Skeletal muscle tissue (tissue), 3 donors: ENCODE measurements at regions not wholly inside any gene's neighbourhood (a gene's known extent, or its start where the extent isn't known, plus 50 kb on each side); places are given as distances from the start of the nearest gene placed in this dataset.
"Not testable (repeated sequence)": the region's sequence is repeated elsewhere in the genome, so short reads cannot be mapped to it uniquely, and the experiment has no call there.

Experiments
- H3K27ac ChIP-seq: one replicate; pipeline ENCODE4 v1.7.0; 2013; ENCODE audit warnings: mild to moderate bottlenecking, low read depth, low read length, inconsistent platforms
- H3K27me3 ChIP-seq, 3 donors: one replicate each; pipeline ENCODE4 v1.7.0; 2013; ENCODE audit warnings: low read length in 3 of 3; ENCODE audit not compliant: control insufficient read depth in 3 of 3, insufficient read depth in 3 of 3
- H3K36me3 ChIP-seq, 3 donors: one replicate each; pipeline ENCODE4 v1.7.0; 2013; ENCODE audit warnings: low read length in 3 of 3; ENCODE audit not compliant: control insufficient read depth in 3 of 3, insufficient read depth in 3 of 3
- H3K4me1 ChIP-seq, 3 donors: one replicate each; pipeline ENCODE4 v1.7.0; 2013; ENCODE audit warnings: low read length in 3 of 3, mild to moderate bottlenecking in 3 of 3; ENCODE audit not compliant: control insufficient read depth in 3 of 3, insufficient read depth in 3 of 3
- H3K4me3 ChIP-seq, 3 donors: one replicate each; pipeline ENCODE4 v1.7.0; 2013; ENCODE audit warnings: low read length in 3 of 3
- H3K9ac ChIP-seq, 3 donors: one replicate each; pipeline ENCODE4 v1.7.0; 2013; ENCODE audit warnings: low read length in 3 of 3, mild to moderate bottlenecking in 3 of 3, moderate library complexity in 2 of 3, low read depth in 1 of 3
- H3K9me3 ChIP-seq, 3 donors: one replicate each; pipeline ENCODE4 v1.7.0; 2013; ENCODE audit warnings: low read length in 3 of 3; ENCODE audit not compliant: control insufficient read depth in 3 of 3
- donor health status: Osteomylitis.

DNA sequence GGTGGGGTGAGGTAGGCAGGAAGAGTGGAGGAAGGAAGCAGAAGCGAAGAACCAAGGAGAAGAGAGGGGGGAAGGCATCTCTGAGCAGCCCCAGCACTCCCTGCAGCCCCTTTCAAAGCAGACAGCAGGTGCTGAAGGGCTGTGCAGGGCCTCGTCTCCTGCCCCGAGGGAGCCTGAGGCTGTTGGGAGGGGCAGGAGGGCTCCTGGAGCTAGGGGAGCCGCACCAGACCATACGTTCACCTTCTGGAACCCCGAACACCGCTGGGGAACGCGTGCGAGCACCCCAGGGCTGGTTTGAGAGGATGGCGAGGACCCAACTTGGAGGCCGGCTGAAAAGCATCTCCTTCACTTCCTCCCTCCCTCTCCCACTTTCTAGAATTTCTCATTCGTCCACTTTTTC lies 259.8 kb downstream of the FAM43A start:
- Histone ChIP-seq H3K27me3 (no peaks in the 10 kb centered on the region), H3K9me3 (no peaks in the 10 kb centered on the region), H3K27ac (no peak overlapping the region), H3K4me3 (no peak overlapping the region), H3K36me3 (no peaks in the 10 kb centered on the region), H3K9ac (no peak overlapping the region), H3K4me1 (peaks cover 0 to 2% (median 0%) of the 10 kb centered on the region in 3 donors)

DNA sequence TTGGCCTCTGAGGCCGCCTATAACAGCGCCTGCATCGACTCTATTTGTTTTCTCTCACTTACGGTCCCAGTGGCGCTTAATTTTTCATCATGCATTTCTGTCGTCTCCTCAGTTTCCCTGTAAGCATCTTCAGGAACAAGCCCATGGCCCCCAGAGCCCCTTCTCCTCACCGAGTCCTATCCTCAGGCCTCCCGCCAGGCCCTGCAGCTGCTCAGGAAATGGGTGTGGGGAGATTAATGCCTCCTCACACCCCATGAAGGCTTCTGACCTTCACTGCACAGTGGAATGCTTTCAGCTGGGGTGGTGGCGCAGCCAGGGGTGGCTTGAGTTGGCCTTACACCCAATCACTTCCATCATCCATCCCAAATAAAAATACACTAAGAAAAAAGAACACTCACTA lies 260.4 kb downstream of the FAM43A start:
- Histone ChIP-seq H3K36me3 (no peaks in the 10 kb centered on the region), H3K27ac (no peak overlapping the region), H3K9me3 (no peaks in the 10 kb centered on the region), H3K9ac (no peak overlapping the region), H3K27me3 (no peaks in the 10 kb centered on the region), H3K4me1 (peaks cover 0 to 2% (median 0%) of the 10 kb centered on the region in 3 donors), H3K4me3 (no peak overlapping the region)

DNA sequence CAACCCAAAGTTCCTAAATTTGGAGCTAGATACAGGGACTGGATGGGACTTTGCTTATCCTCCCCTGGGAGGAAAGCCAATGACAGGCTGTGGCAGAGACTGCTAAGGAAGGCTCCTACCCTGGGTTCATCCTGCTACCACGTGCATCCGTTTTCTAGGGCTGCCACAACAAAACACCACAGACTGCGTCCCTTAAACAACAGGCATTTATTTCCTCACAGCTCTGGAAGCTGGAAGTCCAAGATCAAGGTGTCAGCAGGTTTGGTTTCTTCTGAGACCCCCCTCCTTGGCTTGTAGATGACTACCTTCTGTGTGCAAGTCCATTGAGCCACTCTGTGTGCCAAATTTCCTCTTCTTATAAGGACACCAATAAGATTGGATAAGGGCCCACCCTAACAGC lies 263.9 kb downstream of the FAM43A start:
- Histone ChIP-seq H3K4me3 (no peak overlapping the region), H3K4me1 (peaks cover 4 to 12% (median 11%) of the 10 kb centered on the region in 3 donors), H3K27me3 (no peaks in the 10 kb centered on the region), H3K9ac (no peak overlapping the region), H3K36me3 (no peaks in the 10 kb centered on the region), H3K27ac (no peak overlapping the region), H3K9me3 (no peaks in the 10 kb centered on the region)

DNA sequence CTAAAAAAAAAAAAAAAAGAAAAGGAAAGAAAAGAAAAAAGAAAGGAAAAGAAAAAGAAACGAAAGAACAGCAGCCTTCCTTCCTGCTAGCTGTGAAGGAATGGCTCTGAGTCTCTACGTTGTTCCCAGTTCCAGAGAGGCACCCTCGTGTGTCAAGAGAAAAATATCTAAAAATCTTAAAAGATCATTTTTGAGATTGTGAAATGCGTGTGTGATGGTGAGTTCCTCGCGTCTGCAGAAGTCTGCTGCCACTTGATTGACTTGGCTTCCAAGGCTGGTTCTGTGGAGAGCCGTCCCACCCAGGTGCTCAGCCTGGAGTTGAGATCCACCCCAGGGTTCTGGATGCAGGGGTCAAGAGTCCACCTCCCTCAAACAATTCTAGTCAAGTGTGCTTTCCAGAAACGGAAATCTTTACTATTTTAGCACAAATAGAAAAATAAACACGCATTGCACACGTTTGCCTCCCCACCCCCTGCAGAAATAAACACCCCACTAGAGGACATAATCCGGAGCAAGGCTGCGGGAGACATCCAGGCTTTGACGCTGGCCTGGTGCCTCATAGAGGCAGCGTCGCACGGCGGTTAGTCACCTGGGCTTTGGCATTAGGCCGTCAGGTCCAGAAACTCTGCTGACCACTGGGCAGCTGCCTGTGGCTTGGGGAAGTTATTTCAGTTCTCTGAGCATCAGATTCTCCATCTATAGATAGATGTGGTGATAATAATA lies 265.4 kb downstream of the FAM43A start:
- H3K27ac ChIP-seq: no peak overlapping the region
- peaks cover 4 to 12% (median 11%) of the 10 kb centered on the region in 3 donors for H3K4me1 ChIP-seq
- H3K27me3 ChIP-seq: no peaks in the 10 kb centered on the region
- H3K9ac ChIP-seq: no peak overlapping the region
- no peaks in the 10 kb centered on the region for H3K36me3 ChIP-seq
- no peak overlapping the region for H3K4me3 ChIP-seq
- no peaks in the 10 kb centered on the region for H3K9me3 ChIP-seq

DNA sequence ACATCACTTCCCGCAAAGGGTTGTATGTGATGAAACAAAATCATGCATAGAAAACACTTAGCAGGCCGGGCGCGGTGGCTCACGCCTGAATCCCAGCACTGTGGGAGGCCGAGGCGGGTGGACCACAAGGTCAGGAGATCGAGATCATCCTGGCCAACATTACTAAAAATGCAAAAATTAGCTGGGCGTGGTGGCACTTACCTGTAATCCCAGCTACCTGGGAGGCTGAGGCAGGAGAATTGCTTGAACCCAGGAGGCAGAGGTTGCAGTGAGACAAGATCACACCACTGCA lies 265.9 kb downstream of the FAM43A start:
- H3K27ac ChIP-seq, H3K4me3 ChIP-seq, H3K9ac ChIP-seq, H3K27me3 ChIP-seq, H3K9me3 ChIP-seq, H3K36me3 ChIP-seq: not testable (repeated sequence)
- H3K4me1 ChIP-seq: peaks cover 4 to 12% (median 11%) of the 10 kb centered on the region in 3 donors

DNA sequence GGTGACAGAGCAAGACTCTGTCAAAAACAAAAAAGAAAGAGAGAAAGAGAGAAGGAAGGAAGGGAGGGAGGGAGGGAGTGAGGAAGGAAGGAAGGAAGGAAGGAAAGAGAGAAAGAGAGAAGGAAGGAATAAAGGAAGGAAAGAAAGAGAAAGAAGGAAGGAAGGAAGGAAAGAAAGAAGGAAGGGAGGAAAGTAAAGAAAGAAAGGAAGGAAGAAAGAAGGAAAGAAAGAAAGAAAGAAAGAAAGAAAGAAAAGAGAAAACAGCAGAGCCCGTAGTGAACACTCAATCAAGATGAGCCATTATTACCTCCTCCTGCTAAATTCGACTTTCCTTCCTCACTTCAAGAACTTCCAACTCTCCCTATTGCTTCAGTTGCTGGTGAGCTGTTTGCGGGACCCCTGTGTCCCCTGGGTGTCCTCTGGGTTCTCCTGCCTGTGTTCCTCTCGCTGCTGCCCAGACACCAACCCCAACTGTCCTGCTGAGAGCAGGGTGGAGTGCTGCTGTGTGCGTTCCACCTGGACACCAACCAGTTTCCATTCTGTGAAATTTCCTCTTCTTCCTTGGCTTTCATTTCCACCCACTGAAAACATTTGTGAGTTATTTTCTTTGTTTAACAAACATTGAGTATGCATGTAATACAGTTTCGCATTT lies 266.4 kb downstream of the FAM43A start:
- Histone ChIP-seq H3K36me3 (no peaks in the 10 kb centered on the region), H3K4me3 (peak overlapping the region in 1 of 3 donors; percentile 51), H3K27ac (peak overlapping the region; percentile 10), H3K27me3 (no peaks in the 10 kb centered on the region), H3K9me3 (no peaks in the 10 kb centered on the region), H3K9ac (no peak overlapping the region), H3K4me1 (peaks cover 4 to 12% (median 11%) of the 10 kb centered on the region in 3 donors)

DNA sequence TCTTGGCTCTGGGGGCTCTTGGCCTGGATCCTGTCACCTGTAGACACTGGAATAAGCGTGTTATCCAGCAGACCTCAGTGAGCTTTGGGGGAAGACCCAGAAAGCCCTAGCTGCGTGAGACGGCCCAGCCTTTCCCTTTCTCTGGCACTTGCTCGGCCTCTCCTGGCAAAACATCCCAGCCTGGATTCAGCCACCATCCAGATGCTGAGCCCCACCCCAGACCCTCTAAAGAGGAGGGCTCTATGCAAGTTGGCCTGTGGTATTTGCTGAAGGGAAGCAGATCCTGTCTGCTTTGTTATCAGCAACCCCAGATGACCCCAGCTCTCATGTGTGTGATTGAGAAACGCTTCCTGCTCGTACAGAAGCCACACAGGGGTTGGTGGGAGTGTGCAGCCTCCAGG lies 267.2 kb downstream of the FAM43A start:
- Histone ChIP-seq H3K9ac (no peak overlapping the region), H3K4me3 (no peak overlapping the region), H3K27me3 (no peaks in the 10 kb centered on the region), H3K4me1 (peaks cover 4 to 12% (median 11%) of the 10 kb centered on the region in 3 donors), H3K36me3 (no peaks in the 10 kb centered on the region), H3K9me3 (no peaks in the 10 kb centered on the region), H3K27ac (peak overlapping the region; percentile 30)

DNA sequence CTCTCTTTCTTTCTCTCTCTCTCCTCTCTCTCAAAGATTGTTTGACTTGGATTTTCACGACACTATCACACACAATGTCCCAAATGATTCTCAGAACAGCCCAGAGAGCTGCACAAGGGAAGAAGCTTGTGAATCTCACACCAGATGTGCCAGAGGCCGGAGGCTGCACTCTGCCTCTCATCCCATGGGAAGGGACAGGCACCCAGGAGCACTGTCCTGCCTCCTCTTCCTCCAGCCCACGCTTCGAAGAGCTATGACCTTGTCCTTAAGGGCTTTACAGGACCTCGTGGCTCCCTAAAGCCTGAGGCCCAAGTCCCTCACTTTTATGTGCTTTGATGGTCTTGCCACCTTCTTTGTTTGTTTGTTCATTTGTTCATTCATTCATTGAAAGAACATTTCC lies 267.6 kb downstream of the FAM43A start:
- Histone ChIP-seq H3K36me3 (no peaks in the 10 kb centered on the region), H3K27me3 (peaks cover 0 to 2% (median 0%) of the 10 kb centered on the region in 3 donors), H3K4me3 (no peak overlapping the region), H3K4me1 (peaks cover 4 to 12% (median 11%) of the 10 kb centered on the region in 3 donors), H3K27ac (peak overlapping the region; percentile 30), H3K9me3 (no peaks in the 10 kb centered on the region), H3K9ac (no peak overlapping the region)

DNA sequence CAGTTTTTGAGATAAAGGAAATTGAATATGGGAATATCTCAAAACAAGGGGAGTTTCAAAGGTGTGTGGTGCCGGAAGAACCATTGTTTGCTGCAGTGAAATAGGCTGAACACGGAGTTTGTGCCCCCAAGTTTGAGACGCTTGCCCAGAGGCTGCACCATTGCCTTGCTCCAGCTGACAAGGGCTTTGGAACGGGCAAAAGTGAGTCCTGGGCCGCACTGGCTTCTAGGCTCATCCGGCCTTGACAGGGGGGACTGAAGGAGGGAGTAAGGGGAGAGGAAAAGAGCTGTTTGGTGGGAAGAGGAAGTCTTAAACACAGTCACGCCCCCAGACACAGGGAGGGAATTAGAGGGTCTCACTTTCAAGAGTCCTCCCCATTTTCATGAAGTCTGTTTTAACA lies 269.9 kb downstream of the FAM43A start:
- H3K4me3 ChIP-seq: no peak overlapping the region
- H3K9me3 ChIP-seq: no peaks in the 10 kb centered on the region
- H3K9ac ChIP-seq: no peak overlapping the region
- no peaks in the 10 kb centered on the region for H3K36me3 ChIP-seq
- H3K27me3 ChIP-seq: peaks cover 0 to 2% (median 0%) of the 10 kb centered on the region in 3 donors
- no peak overlapping the region for H3K27ac ChIP-seq
- peaks cover 4 to 12% (median 11%) of the 10 kb centered on the region in 3 donors for H3K4me1 ChIP-seq

DNA sequence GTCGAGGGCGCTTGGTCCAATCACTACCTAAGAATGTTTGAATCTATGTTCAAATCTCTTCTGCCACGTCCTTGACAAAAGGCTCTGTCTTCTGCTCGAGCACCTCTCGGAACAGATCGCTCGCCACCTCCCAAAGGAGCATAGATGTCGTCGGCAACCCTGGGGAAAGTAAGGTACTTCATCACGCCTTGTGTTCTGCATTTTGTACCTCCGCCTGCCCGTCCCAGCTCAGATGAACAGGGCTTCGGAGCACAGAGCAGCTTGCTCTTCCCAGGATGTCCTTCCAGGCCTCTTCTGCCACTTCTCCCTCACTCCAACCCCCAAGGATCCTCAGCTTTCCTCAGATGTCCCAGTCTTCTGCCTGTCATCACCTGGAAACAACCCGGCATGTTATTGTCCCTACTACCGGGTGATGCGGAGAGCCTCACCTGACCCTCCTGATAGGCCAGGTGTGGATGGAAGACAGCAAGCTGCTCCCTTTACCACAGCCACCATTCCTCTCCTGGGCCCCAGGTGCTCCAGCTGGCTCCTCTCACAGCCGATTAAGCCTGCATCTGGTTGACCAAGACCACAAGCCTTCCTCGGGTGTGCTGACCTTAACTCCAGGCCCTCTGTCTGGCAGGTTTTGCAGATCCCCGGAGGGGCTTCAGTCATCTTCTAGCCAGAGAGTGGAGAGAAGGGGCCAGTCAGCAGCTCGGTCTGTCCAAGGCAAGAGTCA lies 270.5 kb downstream of the FAM43A start:
- Histone ChIP-seq H3K27me3 (peaks cover 0 to 2% (median 0%) of the 10 kb centered on the region in 3 donors), H3K9ac (no peak overlapping the region), H3K4me1 (peaks cover 6 to 15% (median 12%) of the 10 kb centered on the region in 3 donors)

More for the DNA sequence above, 270.5 kb downstream of the FAM43A start:
- Histone ChIP-seq H3K9me3 (no peaks in the 10 kb centered on the region), H3K4me3 (no peak overlapping the region), H3K27ac (no peak overlapping the region), H3K36me3 (no peaks in the 10 kb centered on the region)
